ENCODE measurements at regions not wholly inside any gene's neighbourhood (a gene's known extent, or its start where the extent isn't known, plus 50 kb on each side); places are given as distances from the start of the nearest gene placed in this dataset.

GRCh38 chr10:62652114-62652513 is 152.4 kb upstream of the ADO start:
- Histone ChIP-seq H3K4me3 (replicated peaks; ENCODE audit: low read depth, low read length) (no peak overlapping the region), H3K36me3 (ENCODE audit: control insufficient read depth, insufficient read depth, low read length) (no peaks in the 10 kb centered on the region), H3K27me3 (replicated peaks; ENCODE audit: control insufficient read depth, insufficient read depth, low read length) (no peaks in the 10 kb centered on the region)
- TF ChIP-seq CTCF (IDR thresholded peaks at IDR 0.05; ENCODE audit: insufficient read depth, low read length, poor library complexity, severe bottlenecking) = no peak
- DNase-seq (ENCODE audit: extremely low read depth, insufficient read length) = no peak

GRCh38 chr10:62652564-62652963 is 152.0 kb upstream of the ADO start:
- no peak overlapping the region for H3K4me3 ChIP-seq (replicated peaks; ENCODE audit: low read depth, low read length)
- H3K27me3 ChIP-seq (replicated peaks; ENCODE audit: control insufficient read depth, insufficient read depth, low read length) = no peaks in the 10 kb centered on the region
- DNase-seq (ENCODE audit: extremely low read depth, insufficient read length) = no peak
- H3K36me3 ChIP-seq (ENCODE audit: control insufficient read depth, insufficient read depth, low read length) = no peaks in the 10 kb centered on the region
- no peak for TF ChIP-seq CTCF (IDR thresholded peaks at IDR 0.05; ENCODE audit: insufficient read depth, low read length, poor library complexity, severe bottlenecking)

- H3K4me3 ChIP-seq (replicated peaks; ENCODE audit: low read depth, low read length) = no peak overlapping the region
- DNase-seq (ENCODE audit: extremely low read depth, insufficient read length) = peak; percentile 72
- TF ChIP-seq CTCF (IDR thresholded peaks at IDR 0.05; ENCODE audit: insufficient read depth, low read length, poor library complexity, severe bottlenecking) = no peak
- H3K27me3 ChIP-seq (replicated peaks; ENCODE audit: control insufficient read depth, insufficient read depth, low read length) = no peaks in the 10 kb centered on the region
- no peaks in the 10 kb centered on the region for H3K36me3 ChIP-seq (ENCODE audit: control insufficient read depth, insufficient read depth, low read length)
Measured at GRCh38 chr10:62653254-62653653, 151.3 kb upstream of the ADO start.

GRCh38 chr10:62654966-62655336 is 149.6 kb upstream of the ADO start:
- TF ChIP-seq CTCF (IDR thresholded peaks at IDR 0.05; ENCODE audit: insufficient read depth, low read length, poor library complexity, severe bottlenecking) = no peak
- DNase-seq (ENCODE audit: extremely low read depth, insufficient read length) = no peak
- no peaks in the 10 kb centered on the region for H3K27me3 ChIP-seq (replicated peaks; ENCODE audit: control insufficient read depth, insufficient read depth, low read length)
- no peaks in the 10 kb centered on the region for H3K36me3 ChIP-seq (ENCODE audit: control insufficient read depth, insufficient read depth, low read length)
- H3K4me3 ChIP-seq (replicated peaks; ENCODE audit: low read depth, low read length) = peak overlapping the region; percentile 55

- no peaks in the 10 kb centered on the region for H3K27me3 ChIP-seq (replicated peaks; ENCODE audit: control insufficient read depth, insufficient read depth, low read length)
- peak; percentile 80 for DNase-seq (ENCODE audit: extremely low read depth, insufficient read length)
- TF ChIP-seq CTCF (IDR thresholded peaks at IDR 0.05; ENCODE audit: insufficient read depth, low read length, poor library complexity, severe bottlenecking) = no peak
- peak overlapping the region; percentile 55 for H3K4me3 ChIP-seq (replicated peaks; ENCODE audit: low read depth, low read length)
- no peaks in the 10 kb centered on the region for H3K36me3 ChIP-seq (ENCODE audit: control insufficient read depth, insufficient read depth, low read length)
Measured at GRCh38 chr10:62655337-62655994, 149.1 kb upstream of the ADO start.

Data from GM06990 (cell line).